Ascending aorta (tissue), 2 donors: ENCODE measurements at regions not wholly inside any gene's neighbourhood (a gene's known extent, or its start where the extent isn't known, plus 50 kb on each side); places are given as distances from the start of the nearest gene placed in this dataset.

Experiments used
- DNase-seq, 2 donors: peaks; one replicate each; pipeline ENCODE4 v3.0.0-alpha.2; 2019; ENCODE audit warnings: low spot score in 2 of 2
- H3K27ac ChIP-seq, 2 donors: fragments of 200-600 bp; sonication (generic); one replicate each; pipeline ENCODE4 v1.5.1; 2016 to 2017; ENCODE audit warnings: mild to moderate bottlenecking in 1 of 2
- H3K27me3 ChIP-seq: fragments of 200-600 bp; sonication (generic); one replicate; pipeline ENCODE4 v1.5.1; 2017
- H3K36me3 ChIP-seq, 2 donors: fragments of 200-600 bp; sonication (generic); one replicate each; pipeline ENCODE4 v1.5.1; 2016
- H3K4me1 ChIP-seq, 2 donors: fragments of 200-600 bp; sonication (generic); one replicate each; pipeline ENCODE4 v1.5.1; 2016 to 2017; ENCODE audit warnings: mild to moderate bottlenecking in 1 of 2
- H3K4me3 ChIP-seq, 2 donors: fragments of 200-600 bp; sonication (generic); one replicate each; pipeline ENCODE4 v1.5.1; 2016 to 2017; ENCODE audit warnings: mild to moderate bottlenecking in 1 of 2
- H3K9me3 ChIP-seq, 2 donors: fragments of 200-600 bp; sonication (generic); one replicate each; pipeline ENCODE4 v1.5.1; 2016
- CTCF ChIP-seq, 3 experiments: fragments of 200-600 bp in 2 of 3; fragments of 450-650 bp in 1 of 3; sonication (generic) in 2 of 3; IDR thresholded peaks; one replicate each; pipeline ENCODE4 v1.5.1; 2016 to 2019; ENCODE audit warnings: antibody characterized with exemption in 3 of 3, mild to moderate bottlenecking in 1 of 3, moderate library complexity in 1 of 3
- intact Hi-C: fragments of 100-400 bp; cut with DNase I; formaldehyde crosslinking; loops from one replicate; pipeline ENCODE4 v1.15.1; 2023

GRCh38 chr9:13791816-13792215 lies 512.3 kb upstream of the MPDZ start:
- no peaks in the 10 kb centered on the region for H3K36me3 ChIP-seq
- no peak for TF ChIP-seq CTCF (IDR thresholded peaks at IDR 0.05)
- no peaks in the 10 kb centered on the region for H3K27me3 ChIP-seq
- no peaks in the 10 kb centered on the region for H3K9me3 ChIP-seq
- DNase-seq: no peak
- no peaks in the 10 kb centered on the region for H3K4me1 ChIP-seq
- no peak overlapping the region for H3K27ac ChIP-seq
- intact Hi-C loops: no loop called here
- no peak overlapping the region for H3K4me3 ChIP-seq

- Histone ChIP-seq H3K9me3 (no peaks in the 10 kb centered on the region), H3K4me3 (no peak overlapping the region), H3K4me1 (no peaks in the 10 kb centered on the region), H3K27ac (no peak overlapping the region), H3K36me3 (no peaks in the 10 kb centered on the region), H3K27me3 (no peaks in the 10 kb centered on the region)
- no peak for TF ChIP-seq CTCF (IDR thresholded peaks at IDR 0.05)
- intact Hi-C loops: no loop called here
- no peak for DNase-seq
These were observed 510.6 kb upstream of the MPDZ start for GRCh38 chr9:13790055-13790454.

GRCh38 chr9:13787234-13787833 lies 507.8 kb upstream of the MPDZ start:
- H3K27ac ChIP-seq: peak overlapping the region; percentile 56 to 61
- intact Hi-C loops: no loop called here
- TF ChIP-seq CTCF (IDR thresholded peaks at IDR 0.05): no peak
- H3K36me3 ChIP-seq: no peaks in the 10 kb centered on the region
- DNase-seq: no peak
- H3K4me1 ChIP-seq: no peaks in the 10 kb centered on the region
- H3K27me3 ChIP-seq: no peaks in the 10 kb centered on the region
- H3K9me3 ChIP-seq: no peaks in the 10 kb centered on the region
- peak overlapping the region; percentile 21 to 25 for H3K4me3 ChIP-seq

GRCh38 chr9:13786711-13787110 lies 507.2 kb upstream of the MPDZ start:
- Histone ChIP-seq H3K4me1 (no peaks in the 10 kb centered on the region), H3K27ac (peak overlapping the region; percentile 56 to 61), H3K36me3 (no peaks in the 10 kb centered on the region), H3K27me3 (no peaks in the 10 kb centered on the region), H3K9me3 (no peaks in the 10 kb centered on the region), H3K4me3 (peak overlapping the region in 1 of 2 donors; percentile 25)
- TF ChIP-seq CTCF (IDR thresholded peaks at IDR 0.05): no peak
- intact Hi-C loops: no loop called here
- DNase-seq: no peak

- Histone ChIP-seq H3K27ac (peak overlapping the region; percentile 56 to 61), H3K4me3 (no peak overlapping the region), H3K4me1 (no peaks in the 10 kb centered on the region), H3K36me3 (no peaks in the 10 kb centered on the region), H3K9me3 (no peaks in the 10 kb centered on the region), H3K27me3 (no peaks in the 10 kb centered on the region)
- TF ChIP-seq CTCF (IDR thresholded peaks at IDR 0.05): no peak
- intact Hi-C loops: no loop called here
- no peak for DNase-seq
These were observed 506.6 kb upstream of the MPDZ start for GRCh38 chr9:13786131-13786530.

GRCh38 chr9:13779106-13779505 lies 499.6 kb upstream of the MPDZ start:
- TF ChIP-seq CTCF (IDR thresholded peaks at IDR 0.05): no peak
- DNase-seq: no peak
- intact Hi-C loops: no loop called here
- Histone ChIP-seq H3K4me1 (no peaks in the 10 kb centered on the region), H3K9me3 (no peaks in the 10 kb centered on the region), H3K27ac (no peak overlapping the region), H3K27me3 (no peaks in the 10 kb centered on the region), H3K36me3 (no peaks in the 10 kb centered on the region), H3K4me3 (no peak overlapping the region)
